H7 (cell line): ENCODE measurements at regions not wholly inside any gene's neighbourhood (a gene's known extent, or its start where the extent isn't known, plus 50 kb on each side); places are given as distances from the start of the nearest gene placed in this dataset.
A peak's percentile ranks its signal among the peaks of the same experiment; 100 is the strongest.

Source experiments
- DNase-seq: peaks from one replicate; pipeline ENCODE4 v3.0.0; 2012
- H3K27me3 ChIP-seq: 2 replicates; pipeline ENCODE4 v1.6.0; 2011; ENCODE audit warnings: mild to moderate bottlenecking, low read length; ENCODE audit not compliant: control insufficient read depth, insufficient read depth
- H3K36me3 ChIP-seq: replicated peaks from 2 replicates; pipeline ENCODE4 v1.5.1; 2011; ENCODE audit warnings: low read length; ENCODE audit not compliant: control insufficient read depth, insufficient read depth
- H3K4me3 ChIP-seq: 2 replicates; pipeline ENCODE4 v1.5.1; 2011; ENCODE audit warnings: low read depth, mild to moderate bottlenecking, control low read depth, low read length, moderate library complexity; ENCODE audit not compliant: insufficient read depth

GRCh38 chr10:28797904-28798371 lies 120.6 kb downstream of the BAMBI start:
- H3K36me3 ChIP-seq = no peaks in the 10 kb centered on the region
- no peak for DNase-seq
- no peak overlapping the region for H3K4me3 ChIP-seq
- no peaks in the 10 kb centered on the region for H3K27me3 ChIP-seq

GRCh38 chr10:28798428-28798955 lies 121.2 kb downstream of the BAMBI start:
- no peaks in the 10 kb centered on the region for H3K36me3 ChIP-seq
- no peak for DNase-seq
- H3K4me3 ChIP-seq = no peak overlapping the region
- H3K27me3 ChIP-seq = no peaks in the 10 kb centered on the region

- Histone ChIP-seq H3K27me3 (no peaks in the 10 kb centered on the region), H3K4me3 (no peak overlapping the region), H3K36me3 (no peaks in the 10 kb centered on the region)
- DNase-seq = no peak
These were observed 121.6 kb downstream of the BAMBI start for GRCh38 chr10:28798964-28799363.

GRCh38 chr10:28800144-28800543 lies 122.8 kb downstream of the BAMBI start:
- H3K4me3 ChIP-seq = no peak overlapping the region
- H3K27me3 ChIP-seq = no peaks in the 10 kb centered on the region
- no peak for DNase-seq
- H3K36me3 ChIP-seq = no peaks in the 10 kb centered on the region

- Histone ChIP-seq H3K36me3 (no peaks in the 10 kb centered on the region), H3K27me3 (no peaks in the 10 kb centered on the region), H3K4me3 (no peak overlapping the region)
- DNase-seq = no peak
These were observed 123.9 kb downstream of the BAMBI start for GRCh38 chr10:28801247-28801646.

GRCh38 chr10:28801869-28802268 lies 124.5 kb downstream of the BAMBI start:
- Histone ChIP-seq H3K4me3 (no peak overlapping the region), H3K27me3 (no peaks in the 10 kb centered on the region), H3K36me3 (no peaks in the 10 kb centered on the region)
- no peak for DNase-seq

GRCh38 chr10:28805390-28805789 lies 128.1 kb downstream of the BAMBI start:
- H3K36me3 ChIP-seq = no peaks in the 10 kb centered on the region
- H3K27me3 ChIP-seq = no peaks in the 10 kb centered on the region
- DNase-seq = no peak
- H3K4me3 ChIP-seq = no peak overlapping the region

GRCh38 chr10:28806488-28806941 lies 129.2 kb downstream of the BAMBI start:
- Histone ChIP-seq H3K36me3 (no peaks in the 10 kb centered on the region), H3K4me3 (no peak overlapping the region), H3K27me3 (no peaks in the 10 kb centered on the region)
- DNase-seq = no peak

- no peaks in the 10 kb centered on the region for H3K27me3 ChIP-seq
- H3K36me3 ChIP-seq = no peaks in the 10 kb centered on the region
- DNase-seq = no peak
- no peak overlapping the region for H3K4me3 ChIP-seq
These were observed 129.8 kb downstream of the BAMBI start for GRCh38 chr10:28806951-28807759.

GRCh38 chr10:28807760-28808613 lies 130.7 kb downstream of the BAMBI start:
- Histone ChIP-seq H3K27me3 (no peaks in the 10 kb centered on the region), H3K36me3 (no peaks in the 10 kb centered on the region), H3K4me3 (no peak overlapping the region)
- no peak for DNase-seq

GRCh38 chr10:28808693-28809092 lies 131.4 kb downstream of the BAMBI start:
- Histone ChIP-seq H3K4me3 (no peak overlapping the region), H3K36me3 (no peaks in the 10 kb centered on the region), H3K27me3 (no peaks in the 10 kb centered on the region)
- no peak for DNase-seq

- H3K36me3 ChIP-seq = no peaks in the 10 kb centered on the region
- peak; percentile 47 for DNase-seq
- no peak overlapping the region for H3K4me3 ChIP-seq
- no peaks in the 10 kb centered on the region for H3K27me3 ChIP-seq
These were observed 132.9 kb downstream of the BAMBI start for GRCh38 chr10:28810057-28810870.

GRCh38 chr10:28811639-28812349 lies 134.5 kb downstream of the BAMBI start:
- Histone ChIP-seq H3K36me3 (no peaks in the 10 kb centered on the region), H3K4me3 (no peak overlapping the region), H3K27me3 (no peaks in the 10 kb centered on the region)
- DNase-seq = no peak
